HG02870 (cell line): ENCODE measurements at regions not wholly inside any gene's neighbourhood (a gene's known extent, or its start where the extent isn't known, plus 50 kb on each side); places are given as distances from the start of the nearest gene placed in this dataset.

Experiments
- ATAC-seq: cut with Tn5 transposase; IDR thresholded peaks from one replicate; pipeline ENCODE4 v1.9.1; 2021; ENCODE audit warnings: mild to moderate bottlenecking, moderate library complexity; ENCODE audit not compliant: unreplicated experiment

DNA sequence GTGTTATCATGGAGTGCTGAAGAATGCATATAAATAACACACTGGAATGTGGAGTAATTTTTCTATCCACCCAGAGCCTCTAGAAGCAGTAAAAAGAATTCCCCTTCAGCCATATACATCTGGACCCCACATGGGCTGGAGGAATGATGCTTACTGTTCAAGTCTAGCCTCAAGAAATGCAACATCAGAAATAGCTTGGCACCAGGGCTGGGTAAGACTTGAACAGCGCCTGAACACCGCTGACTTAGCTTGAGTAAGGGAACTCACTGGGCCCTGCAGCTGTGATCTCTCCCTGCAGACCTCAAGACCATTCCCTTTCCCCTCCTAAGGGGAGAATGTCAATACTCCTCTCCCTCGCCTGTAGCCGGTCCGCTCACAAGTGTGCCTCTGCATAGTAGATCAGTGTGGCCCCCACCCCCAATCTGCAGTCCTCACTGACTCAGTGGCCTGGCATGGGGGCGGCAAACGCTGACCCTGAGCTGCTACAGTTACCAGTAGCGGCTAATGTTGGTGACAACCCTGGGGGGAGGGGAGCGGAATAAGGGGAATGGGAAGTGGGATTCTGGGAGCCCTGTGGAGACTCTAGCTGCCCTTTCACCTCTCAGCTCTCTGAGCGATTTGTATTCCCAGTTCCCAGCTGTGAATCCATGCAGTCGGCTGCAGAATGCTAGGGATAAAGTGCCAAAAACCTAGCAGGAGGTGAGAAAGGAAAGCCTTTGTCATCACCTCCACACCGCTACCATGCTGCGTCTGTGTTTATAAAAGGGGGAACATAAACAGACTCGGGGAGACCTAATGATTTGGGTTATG, 483.9 kb downstream of the DISC1 start:
- no peak for ATAC-seq

DNA sequence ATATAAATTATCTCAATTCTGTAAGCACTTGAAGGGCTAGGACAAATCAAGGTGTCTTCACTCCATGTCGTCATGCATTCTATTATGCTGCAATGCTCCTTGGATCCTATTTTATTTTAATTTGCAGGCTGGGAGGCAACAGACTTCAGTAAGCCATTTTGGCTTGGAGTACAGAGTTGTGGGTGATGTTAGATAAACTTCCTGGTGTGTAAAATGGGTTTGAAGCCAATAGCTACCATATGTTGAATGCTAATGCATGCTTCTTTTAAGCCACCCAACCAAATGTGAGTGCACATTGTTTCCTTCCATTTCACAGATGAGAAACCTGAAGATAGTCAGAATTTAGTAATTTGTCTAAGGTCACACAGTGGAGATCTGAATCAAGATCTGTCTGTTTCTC, 482.8 kb downstream of the DISC1 start:
- no peak for ATAC-seq

DNA sequence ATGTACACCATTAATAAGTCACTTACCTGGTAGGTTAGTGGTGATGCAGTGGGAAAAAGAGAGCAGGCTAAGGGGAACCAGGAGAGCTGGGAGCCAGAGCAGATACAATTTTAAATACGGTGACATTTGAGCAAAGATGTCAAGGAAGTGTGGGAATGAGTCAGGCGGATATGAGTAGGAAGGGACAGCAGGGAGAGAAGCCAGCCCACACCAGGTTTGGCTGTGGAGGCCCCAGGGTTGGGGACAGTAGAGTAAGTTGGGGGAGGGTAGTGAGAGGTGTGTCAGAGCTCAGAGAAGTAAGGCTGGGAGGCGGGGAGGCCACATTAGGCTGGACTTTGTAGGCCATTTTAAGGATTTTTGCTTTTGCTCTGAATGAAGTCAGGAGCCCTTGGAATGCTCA, 482.0 kb downstream of the DISC1 start:
- no peak for ATAC-seq

DNA sequence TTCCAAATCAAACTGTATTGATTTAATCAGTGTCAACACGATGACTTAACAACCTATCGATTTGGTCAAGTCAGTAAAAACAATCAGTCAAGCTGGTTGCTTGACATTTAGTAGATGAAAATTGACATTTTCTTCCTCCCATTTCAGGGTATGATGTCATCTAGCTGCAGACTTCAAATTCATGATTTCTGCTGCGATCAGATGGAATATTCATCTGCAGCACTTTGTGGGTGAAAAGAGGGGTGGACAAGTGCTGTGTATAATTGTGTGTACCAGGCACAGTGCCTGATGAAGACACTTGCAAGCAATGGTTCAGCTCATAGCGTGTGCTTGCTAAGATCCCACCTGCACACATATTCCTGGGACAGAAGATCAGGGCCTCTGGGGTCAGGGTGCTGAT, 479.8 kb downstream of the DISC1 start:
- ATAC-seq, result no peak

DNA sequence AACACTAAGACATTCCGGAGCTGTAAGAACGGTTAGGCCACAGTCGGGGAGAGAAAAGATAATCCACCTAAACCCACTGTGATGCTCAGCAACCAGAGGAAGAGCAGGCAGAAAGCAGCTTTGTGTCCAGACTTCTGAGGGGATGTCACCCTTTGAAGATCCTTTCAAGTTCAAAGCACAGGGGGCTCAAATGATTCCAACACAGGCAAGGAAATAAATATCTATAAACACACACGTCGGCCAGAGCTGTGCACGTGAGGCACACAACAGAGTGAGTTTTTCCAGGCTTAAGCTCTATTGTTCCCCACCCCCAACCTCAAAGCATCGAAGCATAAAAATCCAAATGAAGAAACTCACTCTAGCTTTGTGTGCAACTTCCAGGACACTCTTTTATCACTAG, 479.0 kb downstream of the DISC1 start:
- no peak for ATAC-seq

DNA sequence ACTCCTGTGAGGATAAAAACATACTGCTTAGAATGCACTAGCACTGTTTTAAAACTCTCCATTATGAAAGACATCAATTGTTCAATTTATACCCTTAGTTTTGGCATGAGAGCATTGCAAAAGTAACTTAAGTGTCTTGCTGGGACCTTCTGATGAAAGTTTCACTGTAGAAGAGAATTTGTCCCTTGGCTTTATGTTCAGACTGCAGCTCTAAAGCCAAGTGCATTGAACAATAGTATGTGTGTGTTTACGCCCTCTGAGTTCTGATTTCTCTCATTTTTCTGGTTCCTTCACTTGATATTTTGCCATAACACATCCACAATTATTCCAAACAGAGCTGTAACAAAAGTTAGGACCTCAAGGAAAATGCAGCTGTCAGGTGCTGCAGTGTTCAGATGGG, 474.6 kb downstream of the DISC1 start:
- no peak for ATAC-seq

DNA sequence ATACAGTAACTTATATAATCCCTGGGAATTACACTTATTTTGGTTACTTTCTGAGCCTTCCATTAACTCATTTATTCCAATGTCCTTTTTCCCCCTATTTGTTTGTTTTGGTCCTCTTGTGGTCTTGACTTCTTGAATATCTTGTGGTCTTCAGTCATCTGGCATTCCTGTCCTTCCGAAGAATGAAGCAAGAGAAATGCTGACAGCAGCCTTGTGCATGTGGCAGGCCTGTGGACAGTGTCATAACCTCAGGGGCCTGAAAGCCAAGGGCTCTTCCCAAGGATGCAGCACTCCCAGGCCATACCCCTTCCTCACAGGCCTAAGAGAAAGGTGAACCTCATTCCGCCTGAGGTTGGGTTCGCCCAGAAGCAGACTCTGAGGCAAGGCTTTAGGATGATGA, 470.2 kb downstream of the DISC1 start:
- ATAC-seq, result no peak
